Astrocyte (in vitro differentiated cells and primary cell): ENCODE measurements at regions not wholly inside any gene's neighbourhood (a gene's known extent, or its start where the extent isn't known, plus 50 kb on each side); places are given as distances from the start of the nearest gene placed in this dataset.

Experiments
- DNase-seq: peaks from one replicate; pipeline ENCODE4 v3.0.0-alpha.2; 2010; ENCODE audit warnings: low read depth
- FAIRE-seq: peaks from 2 replicates; lab custom pipeline; 2011; peaks lifted over from hg19 to GRCh38; lab: Jason Lieb, UNC
- H2AFZ ChIP-seq: 2 replicates; pipeline ENCODE4 v1.6.0; 2012; ENCODE audit warnings: low read depth, low read length, inconsistent platforms
- H3K27ac ChIP-seq: 2 replicates; pipeline ENCODE4 v1.5.1; 2011; ENCODE audit warnings: low read depth, low read length, inconsistent platforms
- H3K27me3 ChIP-seq: 2 replicates; pipeline ENCODE4 v1.6.0; 2011; ENCODE audit warnings: low read length, inconsistent platforms; ENCODE audit not compliant: insufficient read depth
- H3K36me3 ChIP-seq: 2 replicates; pipeline ENCODE4 v1.5.1; 2011; ENCODE audit warnings: low read length, inconsistent platforms; ENCODE audit not compliant: insufficient read depth
- H3K4me1 ChIP-seq: 2 replicates; pipeline ENCODE4 v1.5.1; 2011; ENCODE audit warnings: low read length, inconsistent platforms; ENCODE audit not compliant: insufficient read depth
- H3K4me2 ChIP-seq: 2 replicates; pipeline ENCODE4 v1.6.0; 2012; ENCODE audit warnings: low read length, inconsistent platforms
- H3K4me3 ChIP-seq: 2 replicates; pipeline ENCODE4 v1.5.1; 2011; ENCODE audit warnings: low read depth, mild to moderate bottlenecking, low read length, inconsistent platforms; ENCODE audit not compliant: insufficient read depth
- H3K79me2 ChIP-seq: 2 replicates; pipeline ENCODE4 v1.6.0; 2012; ENCODE audit warnings: mild to moderate bottlenecking, low read length, inconsistent platforms; ENCODE audit not compliant: insufficient read depth
- H3K9ac ChIP-seq: 2 replicates; pipeline ENCODE4 v1.6.0; 2012; ENCODE audit warnings: mild to moderate bottlenecking, low read length, inconsistent platforms
- H3K9me3 ChIP-seq: 2 replicates; pipeline ENCODE4 v1.5.1; 2012; ENCODE audit warnings: low read depth, mild to moderate bottlenecking, low read length, inconsistent platforms; ENCODE audit not compliant: insufficient read depth
- H4K20me1 ChIP-seq: 2 replicates; pipeline ENCODE4 v1.6.0; 2012; ENCODE audit warnings: low read length, inconsistent platforms; ENCODE audit not compliant: insufficient read depth
- H3K27ac Mint-ChIP-seq: one replicate; pipeline ENCODE4 v1.8.0; 2021; ENCODE audit warnings: mild to moderate bottlenecking, mixed read lengths; ENCODE audit not compliant: unreplicated experiment
- H3K27me3 Mint-ChIP-seq: one replicate; pipeline ENCODE4 v1.8.0; 2021; ENCODE audit warnings: low read depth, mixed read lengths; ENCODE audit not compliant: unreplicated experiment
- H3K36me3 Mint-ChIP-seq: one replicate; pipeline ENCODE4 v1.8.0; 2021; ENCODE audit warnings: low read depth, mixed read lengths; ENCODE audit not compliant: unreplicated experiment
- H3K4me1 Mint-ChIP-seq: one replicate; pipeline ENCODE4 v1.8.0; 2021; ENCODE audit warnings: low read depth, mixed read lengths; ENCODE audit not compliant: unreplicated experiment
- H3K4me3 Mint-ChIP-seq: one replicate; pipeline ENCODE4 v1.8.0; 2021; ENCODE audit warnings: mild to moderate bottlenecking, moderate library complexity, mixed read lengths; ENCODE audit not compliant: unreplicated experiment
- H3K9me3 Mint-ChIP-seq: one replicate; pipeline ENCODE4 v1.8.0; 2021; ENCODE audit warnings: mild to moderate bottlenecking, mixed read lengths; ENCODE audit not compliant: unreplicated experiment
- CTCF ChIP-seq: IDR thresholded peaks from 2 replicates; pipeline ENCODE4 v1.5.1; 2011; ENCODE audit warnings: low read depth, mild to moderate bottlenecking, inconsistent platforms, low read length, moderate library complexity; ENCODE audit not compliant: insufficient read depth
- EZH2 ChIP-seq: IDR thresholded peaks from 2 replicates; pipeline ENCODE4 v1.6.1; 2012; ENCODE audit warnings: mild to moderate bottlenecking, low read length, inconsistent platforms; ENCODE audit not compliant: insufficient read depth

- Histone ChIP-seq H3K4me2 (no peak overlapping the region), H3K27ac (no peak overlapping the region), H3K27me3 (no peaks in the 10 kb centered on the region), H3K79me2 (no peaks in the 10 kb centered on the region), H3K9ac (no peak overlapping the region), H3K9me3 (no peaks in the 10 kb centered on the region), H3K4me1 (no peaks in the 10 kb centered on the region), H2AFZ (no peak overlapping the region), H3K36me3 (no peaks in the 10 kb centered on the region), H4K20me1 (no peaks in the 10 kb centered on the region), H3K4me3 (no peak overlapping the region)
- Mint-ChIP-seq H3K9me3 (peaks cover 4% of the 10 kb centered on the region), H3K27me3 (peaks cover 8% of the 10 kb centered on the region), H3K36me3 (no peaks in the 10 kb centered on the region), H3K27ac (no peak overlapping the region), H3K4me1 (no peaks in the 10 kb centered on the region), H3K4me3 (no peak overlapping the region)
- TF ChIP-seq CTCF (no peak), EZH2 (no peak)
- DNase-seq, result no peak
- no peak for FAIRE-seq
These were observed 151.6 kb upstream of the XYLT1 start for GRCh38 chr16:17622366-17622765.

GRCh38 chr16:17619261-17619660 lies 148.5 kb upstream of the XYLT1 start:
- no peak overlapping the region for H3K4me3 ChIP-seq
- no peaks in the 10 kb centered on the region for H4K20me1 ChIP-seq
- H3K36me3 Mint-ChIP-seq, result no peaks in the 10 kb centered on the region
- H3K79me2 ChIP-seq, result no peaks in the 10 kb centered on the region
- DNase-seq, result no peak
- no peak overlapping the region for H3K9ac ChIP-seq
- no peaks in the 10 kb centered on the region for H3K27me3 ChIP-seq
- no peaks in the 10 kb centered on the region for H3K4me1 ChIP-seq
- no peaks in the 10 kb centered on the region for H3K4me1 Mint-ChIP-seq
- H3K27ac ChIP-seq, result no peak overlapping the region
- no peaks in the 10 kb centered on the region for H3K9me3 Mint-ChIP-seq
- H3K4me3 Mint-ChIP-seq, result no peak overlapping the region
- H3K4me2 ChIP-seq, result no peak overlapping the region
- H3K36me3 ChIP-seq, result no peaks in the 10 kb centered on the region
- H3K27me3 Mint-ChIP-seq, result peaks cover 8% of the 10 kb centered on the region
- FAIRE-seq, result no peak
- no peak overlapping the region for H3K27ac Mint-ChIP-seq
- no peaks in the 10 kb centered on the region for H3K9me3 ChIP-seq
- TF ChIP-seq CTCF, result no peak
- TF ChIP-seq EZH2, result no peak
- no peak overlapping the region for H2AFZ ChIP-seq

GRCh38 chr16:17617021-17617552 lies 146.3 kb upstream of the XYLT1 start:
- Histone ChIP-seq H3K27me3 (no peaks in the 10 kb centered on the region), H4K20me1 (no peaks in the 10 kb centered on the region), H3K27ac (no peak overlapping the region), H3K79me2 (no peaks in the 10 kb centered on the region), H3K9ac (no peak overlapping the region), H3K36me3 (no peaks in the 10 kb centered on the region), H3K4me3 (no peak overlapping the region), H3K9me3 (no peaks in the 10 kb centered on the region), H3K4me1 (no peaks in the 10 kb centered on the region), H2AFZ (no peak overlapping the region), H3K4me2 (no peak overlapping the region)
- no peaks in the 10 kb centered on the region for H3K9me3 Mint-ChIP-seq
- H3K27me3 Mint-ChIP-seq, result peaks cover 5% of the 10 kb centered on the region
- TF ChIP-seq EZH2 (no peak), CTCF (no peak)
- H3K4me3 Mint-ChIP-seq, result no peak overlapping the region
- DNase-seq, result no peak
- no peak for FAIRE-seq
- no peaks in the 10 kb centered on the region for H3K4me1 Mint-ChIP-seq
- H3K27ac Mint-ChIP-seq, result no peak overlapping the region
- no peaks in the 10 kb centered on the region for H3K36me3 Mint-ChIP-seq
